GM23248 (cell line): ENCODE measurements at regions not wholly inside any gene's neighbourhood (a gene's known extent, or its start where the extent isn't known, plus 50 kb on each side); places are given as distances from the start of the nearest gene placed in this dataset.

Experiments used
- EZH2 ChIP-seq: fragments of 200-600 bp; sonication (generic); IDR thresholded peaks from 2 replicates; pipeline ENCODE4 v1.6.1; 2018; ENCODE audit warnings: antibody characterized with exemption, mild to moderate bottlenecking; ENCODE audit not compliant: insufficient read depth, poor library complexity, severe bottlenecking
- EZH2phosphoT487 ChIP-seq: fragments of 200-600 bp; sonication (generic); IDR thresholded peaks from 2 replicates; pipeline ENCODE4 v1.6.1; 2018; ENCODE audit warnings: antibody characterized with exemption, moderate library complexity, mild to moderate bottlenecking, low read depth; ENCODE audit not compliant: insufficient read depth

- no peak for TF ChIP-seq EZH2
- TF ChIP-seq EZH2phosphoT487, result no peak
Measured at GRCh38 chr1:29392036-29392435, 155.7 kb downstream of the PTPRU start.
